ENCODE measurements at regions not wholly inside any gene's neighbourhood (a gene's known extent, or its start where the extent isn't known, plus 50 kb on each side); places are given as distances from the start of the nearest gene placed in this dataset.

DNA sequence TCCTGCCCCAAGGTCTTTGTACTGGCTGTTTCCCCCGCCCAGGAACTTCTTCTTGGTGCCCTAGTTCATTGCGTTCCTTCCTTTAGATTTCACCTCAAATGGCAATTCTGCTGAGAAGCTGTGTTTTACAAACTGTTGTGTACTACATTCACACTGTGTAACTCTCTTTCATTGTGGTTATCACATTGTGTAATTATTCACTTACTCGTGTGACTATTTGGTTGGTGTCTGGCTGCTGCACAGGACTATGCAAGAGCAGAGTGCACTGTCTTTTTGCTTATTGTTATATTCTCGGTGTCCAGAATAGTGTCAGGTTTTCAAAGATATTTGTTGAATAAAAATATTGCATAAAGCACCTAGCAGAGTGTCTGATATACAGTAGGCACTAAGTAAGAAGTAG lies 177.2 kb upstream of the PRICKLE1 start:
- Histone ChIP-seq H3K4me1 (ENCODE audit: insufficient read depth, low read length) (no peaks in the 10 kb centered on the region), H3K9me3 (ENCODE audit: control insufficient read depth, low read depth, low read length) (no peaks in the 10 kb centered on the region), H4K20me1 (ENCODE audit: control insufficient read depth, insufficient read depth, insufficient read length) (no peaks in the 10 kb centered on the region), H3K56ac (ENCODE audit: insufficient read length, low read depth, low read length) (no peak overlapping the region), H2AK5ac (ENCODE audit: insufficient read length, low read length) (no peak overlapping the region), H2BK20ac (ENCODE audit: low read depth, low read length, poor library complexity, severe bottlenecking) (no peak overlapping the region), H3K4me2 (ENCODE audit: insufficient read depth, insufficient read length, low read length) (no peak overlapping the region), H2AFZ (ENCODE audit: low read length) (no peak overlapping the region), H2BK5ac (ENCODE audit: insufficient read length, low read length) (no peak overlapping the region), H2BK120ac (ENCODE audit: low read depth, low read length, poor library complexity, severe bottlenecking) (no peak overlapping the region), H4K91ac (ENCODE audit: insufficient read length, low read depth, low read length) (no peak overlapping the region), H3K23me2 (ENCODE audit: insufficient read length, low read depth, low read length, poor library complexity, severe bottlenecking) (no peaks in the 10 kb centered on the region), H3K18ac (ENCODE audit: insufficient read length, low read depth, low read length) (no peak overlapping the region), H3K79me1 (ENCODE audit: insufficient read depth, low read depth, low read length, poor library complexity, severe bottlenecking) (no peaks in the 10 kb centered on the region), H4K8ac (replicated peaks; ENCODE audit: insufficient read length, low read depth, low read length) (no peak overlapping the region), H3K27me3 (ENCODE audit: insufficient read depth, low read length) (no peaks in the 10 kb centered on the region), H3T11ph (ENCODE audit: low read length) (no peak overlapping the region), H2BK12ac (ENCODE audit: insufficient read length, low read depth, low read length) (no peak overlapping the region), H2BK15ac (ENCODE audit: low read depth, low read length) (no peak overlapping the region), H3K9ac (ENCODE audit: extremely low read depth, insufficient read length, low read length) (no peak overlapping the region), H3K79me2 (ENCODE audit: insufficient read depth, low read length) (no peaks in the 10 kb centered on the region), H3K27ac (ENCODE audit: insufficient read length, low read depth, low read length) (no peak overlapping the region), H3K23ac (ENCODE audit: insufficient read length, low read depth, low read length) (no peak overlapping the region), H3K14ac (ENCODE audit: insufficient read depth, low read length) (no peak overlapping the region), H4K5ac (ENCODE audit: insufficient read length, low read depth, low read length) (no peak overlapping the region), H3K4ac (ENCODE audit: low read depth, low read length) (no peak overlapping the region)
- no peak for DNase-seq
- Mint-ChIP-seq H3K4me1 (no peaks in the 10 kb centered on the region), H3K9me3 (peaks cover 5 to 8% of the 10 kb centered on the region in 2 experiments; a peak in 4 of 5 replicates), H3K27me3 (ENCODE audit: low read depth) (no peaks in the 10 kb centered on the region; the same call in 1 of the 2 replicates), H3K36me3 (ENCODE audit: insufficient read depth in 1 of 3, low read depth in 3 of 3) (peaks cover 0 to 6% (median 0%) of the 10 kb centered on the region in 3 experiments; a peak in 3 of 7 replicates), H3K27ac (no peak overlapping the region), H3K4me3 (no peak overlapping the region)
- TF ChIP-seq CTCF (conservative IDR thresholded peaks at IDR 0.05), result no peak
- no CpG with 5 or more reads among the region's 4 CpGs for WGBS (ENCODE audit: extremely low coverage, insufficient read length, low lambda C conversion rate)
